Fibroblast of peridontal ligament (primary cell): ENCODE measurements at regions not wholly inside any gene's neighbourhood (a gene's known extent, or its start where the extent isn't known, plus 50 kb on each side); places are given as distances from the start of the nearest gene placed in this dataset.
A peak's percentile ranks its signal among the peaks of the same experiment; 100 is the strongest.

Experiments used
- DNase-seq: peaks from one replicate; pipeline ENCODE4 v3.0.0-alpha.2; 2010; ENCODE audit errors: extremely low read depth

DNA sequence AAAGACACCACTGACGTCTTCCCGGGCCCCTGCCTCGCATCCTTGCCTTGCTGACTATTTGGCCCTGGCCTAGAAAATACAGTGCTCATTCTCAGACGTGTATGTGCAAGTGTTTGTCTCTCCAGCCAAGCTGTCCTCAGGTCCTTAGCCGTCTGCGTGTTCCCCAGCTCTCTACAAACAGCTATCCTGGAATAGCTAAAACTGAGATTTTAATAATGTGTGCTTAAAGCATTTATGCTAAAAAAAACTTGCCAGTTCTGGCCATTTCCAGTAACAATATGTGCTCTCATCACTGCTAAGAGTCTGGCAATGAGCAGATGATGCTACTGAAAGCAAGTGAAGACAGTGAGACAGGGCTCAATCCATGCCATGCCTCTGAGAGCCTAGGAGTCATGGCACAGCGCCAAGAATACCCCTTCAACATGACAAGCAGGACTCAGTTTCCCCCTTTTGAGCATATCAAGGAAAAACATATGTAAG, 55.7 kb downstream of the IRF2BP2 start:
- DNase-seq = no peak

DNA sequence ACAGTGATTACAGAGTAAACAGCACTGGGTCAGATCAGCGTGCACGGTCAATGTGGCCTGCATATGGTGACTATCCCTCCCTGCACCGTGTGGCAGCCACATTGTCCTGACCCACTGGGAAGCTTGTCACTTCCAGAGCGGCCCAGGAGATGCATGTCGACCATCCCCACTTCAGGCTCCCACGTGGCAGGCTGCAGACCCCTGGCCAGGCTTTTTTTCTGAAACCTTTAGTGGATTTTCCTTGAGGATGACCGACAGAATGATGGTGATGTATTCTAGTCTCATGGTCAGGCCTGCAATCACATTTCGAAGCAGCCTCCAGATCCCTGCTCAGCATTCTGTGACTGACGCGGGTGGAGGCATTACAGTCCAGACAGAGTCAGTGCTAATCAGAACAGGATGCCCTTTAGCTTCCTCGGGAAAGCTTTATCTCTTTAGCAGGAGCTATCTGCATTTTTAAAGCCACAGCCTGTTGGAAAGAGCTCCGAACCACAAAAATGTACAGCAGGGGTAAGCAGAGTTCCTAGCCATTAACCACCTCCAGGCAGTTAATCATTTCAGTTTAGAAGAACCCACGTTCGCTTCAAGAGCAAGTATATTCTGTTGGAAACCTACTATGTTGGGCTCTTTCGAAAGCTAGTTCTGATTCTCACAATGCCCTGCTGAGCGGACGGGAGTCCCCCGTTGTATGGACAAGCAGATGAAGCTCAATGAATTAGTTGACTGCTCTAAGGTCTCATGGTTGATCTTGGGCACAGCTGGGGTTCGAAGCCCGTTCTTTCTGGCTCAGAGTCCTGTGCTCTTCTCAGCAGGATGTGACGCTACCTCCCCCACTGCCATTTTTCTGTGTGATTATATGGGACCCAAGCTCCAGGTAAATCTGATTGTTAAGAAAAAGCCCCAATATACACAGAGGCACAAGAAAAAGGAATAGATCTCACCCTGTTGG, 56.5 kb downstream of the IRF2BP2 start:
- DNase-seq = peak; percentile 96

DNA sequence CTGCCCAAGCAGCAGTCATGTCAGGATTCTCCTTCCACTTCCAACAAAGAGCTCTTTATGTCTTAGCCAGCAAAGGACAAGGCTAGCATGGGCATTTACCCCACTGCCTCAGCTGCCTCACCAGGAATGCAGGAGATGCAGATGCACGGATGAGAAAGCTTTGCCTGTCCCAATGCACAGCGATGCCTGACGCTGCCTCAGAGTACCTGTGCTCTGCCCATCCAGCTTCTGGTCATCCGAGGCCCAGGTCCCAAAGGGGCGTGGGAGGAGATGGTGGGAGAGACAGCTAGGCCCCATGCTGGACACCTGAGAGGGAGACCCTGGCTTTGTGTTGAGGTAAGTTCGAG, 59.0 kb downstream of the IRF2BP2 start:
- no peak for DNase-seq

DNA sequence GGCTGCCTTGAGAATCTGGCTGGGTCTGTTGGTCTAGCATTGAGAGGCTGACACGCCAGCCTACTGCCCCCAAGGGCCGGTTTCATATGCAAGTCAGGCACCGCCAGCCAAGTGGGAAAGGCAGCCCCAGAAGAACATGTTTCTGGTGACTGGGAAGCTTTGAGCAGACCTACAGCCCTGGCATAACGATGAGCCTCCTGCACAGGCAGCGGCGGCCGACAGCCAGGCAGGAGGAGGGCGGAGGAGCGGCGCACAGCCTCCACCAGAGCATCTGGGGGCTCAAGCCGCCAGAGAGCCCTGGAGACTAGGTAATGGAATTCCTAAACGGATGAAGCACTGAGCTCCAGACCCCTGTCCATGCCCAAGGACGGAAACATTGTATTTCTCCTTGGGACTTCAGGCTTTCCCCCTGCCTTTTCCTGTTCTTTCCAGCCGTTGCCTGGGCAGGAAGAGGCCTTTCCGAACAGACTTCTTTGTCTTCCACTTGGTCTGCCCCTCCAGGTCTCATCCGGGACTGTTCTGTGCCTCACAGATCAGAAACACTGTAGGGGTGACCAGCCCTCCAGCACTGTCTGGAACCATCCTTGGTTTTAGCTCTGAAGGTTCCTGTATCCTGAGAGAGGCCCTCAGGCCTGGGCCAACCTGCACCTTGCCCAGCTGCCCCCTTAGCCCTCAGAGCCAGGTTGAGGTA, 59.5 kb downstream of the IRF2BP2 start:
- DNase-seq = no peak

DNA sequence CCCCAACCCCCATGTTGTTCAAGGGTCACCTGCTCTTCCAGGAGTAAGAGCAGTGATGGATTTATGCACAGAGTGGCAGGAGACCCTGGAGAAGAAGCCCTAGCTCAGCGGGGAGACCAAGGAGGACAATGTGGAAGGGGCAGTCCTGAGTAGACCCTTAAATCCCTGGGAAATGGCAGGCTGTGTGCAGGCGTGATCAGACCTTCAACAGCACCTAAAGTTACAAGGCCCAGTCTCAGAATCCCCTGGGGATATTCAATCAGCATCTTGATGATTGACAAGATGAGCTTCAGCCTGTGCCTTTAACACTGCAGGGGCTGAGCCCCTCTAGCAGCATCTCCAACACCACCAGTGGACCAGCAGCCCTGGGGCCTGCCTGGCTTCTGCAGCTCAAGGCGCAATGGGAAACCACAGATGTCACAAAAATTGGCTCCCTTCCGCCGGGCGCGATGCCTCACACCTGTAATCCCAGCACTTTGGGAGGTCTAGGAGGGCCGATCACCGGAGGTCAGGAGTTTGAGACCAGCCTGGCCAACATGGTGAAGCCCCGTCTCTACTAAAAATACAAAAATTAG, 60.4 kb downstream of the IRF2BP2 start:
- DNase-seq = no peak

DNA sequence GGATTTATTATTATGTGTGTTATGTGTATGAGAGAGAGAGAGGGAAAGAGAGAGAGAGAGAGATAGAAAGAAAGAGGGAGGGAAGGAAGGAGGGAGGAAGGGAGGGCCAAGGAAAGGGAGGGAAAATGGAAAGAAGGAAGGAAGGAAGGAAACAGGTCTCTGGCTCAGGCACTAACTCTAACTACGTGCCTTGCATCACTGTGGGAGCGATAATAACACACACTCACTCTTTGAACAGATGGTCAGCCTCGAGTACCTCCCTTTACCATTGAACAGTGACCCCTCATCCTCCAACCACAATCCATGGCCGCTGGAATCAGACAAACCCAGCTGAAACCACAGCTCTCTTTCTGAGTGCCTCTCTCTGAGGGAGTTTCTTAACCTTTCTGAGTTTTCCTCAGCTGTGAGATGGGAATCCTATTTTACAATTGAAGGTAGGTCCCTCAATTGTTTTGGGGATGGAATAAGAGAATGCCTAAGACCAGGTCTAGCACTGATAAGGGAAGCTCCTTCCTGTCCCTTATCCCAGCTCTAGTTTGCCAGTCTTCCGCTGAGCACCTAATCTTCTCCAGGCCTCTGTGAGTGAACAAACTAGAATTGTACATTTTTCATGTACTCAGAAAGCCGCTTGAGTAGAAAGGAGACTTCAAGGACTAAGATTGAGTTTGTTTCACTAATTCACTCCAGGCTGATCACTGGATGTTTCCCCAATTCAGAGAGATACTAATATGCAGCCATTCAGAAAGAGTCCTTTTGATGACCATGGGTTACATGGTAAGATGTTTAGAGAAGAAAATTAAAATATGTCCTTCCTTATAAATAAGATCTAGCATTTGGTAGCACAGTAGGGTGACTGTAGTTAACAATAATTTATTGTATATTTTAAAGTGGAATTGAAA, 62.8 kb downstream of the IRF2BP2 start:
- peak; percentile 32 for DNase-seq

DNA sequence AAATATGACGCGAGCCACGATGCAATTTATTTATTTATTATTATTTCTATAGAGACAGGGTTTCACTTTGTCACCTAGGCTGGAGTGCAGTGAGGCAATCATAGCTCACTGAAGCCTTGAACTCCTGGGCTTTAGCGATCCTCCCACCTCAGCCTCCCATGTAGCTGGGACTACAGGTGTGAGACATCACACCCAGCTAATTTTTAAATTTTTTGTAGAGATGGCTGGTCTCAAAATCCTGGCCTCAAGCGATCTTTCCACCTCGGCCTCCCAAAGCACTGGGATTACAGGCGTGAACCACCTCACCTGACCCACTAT, 63.6 kb downstream of the IRF2BP2 start:
- no peak for DNase-seq

DNA sequence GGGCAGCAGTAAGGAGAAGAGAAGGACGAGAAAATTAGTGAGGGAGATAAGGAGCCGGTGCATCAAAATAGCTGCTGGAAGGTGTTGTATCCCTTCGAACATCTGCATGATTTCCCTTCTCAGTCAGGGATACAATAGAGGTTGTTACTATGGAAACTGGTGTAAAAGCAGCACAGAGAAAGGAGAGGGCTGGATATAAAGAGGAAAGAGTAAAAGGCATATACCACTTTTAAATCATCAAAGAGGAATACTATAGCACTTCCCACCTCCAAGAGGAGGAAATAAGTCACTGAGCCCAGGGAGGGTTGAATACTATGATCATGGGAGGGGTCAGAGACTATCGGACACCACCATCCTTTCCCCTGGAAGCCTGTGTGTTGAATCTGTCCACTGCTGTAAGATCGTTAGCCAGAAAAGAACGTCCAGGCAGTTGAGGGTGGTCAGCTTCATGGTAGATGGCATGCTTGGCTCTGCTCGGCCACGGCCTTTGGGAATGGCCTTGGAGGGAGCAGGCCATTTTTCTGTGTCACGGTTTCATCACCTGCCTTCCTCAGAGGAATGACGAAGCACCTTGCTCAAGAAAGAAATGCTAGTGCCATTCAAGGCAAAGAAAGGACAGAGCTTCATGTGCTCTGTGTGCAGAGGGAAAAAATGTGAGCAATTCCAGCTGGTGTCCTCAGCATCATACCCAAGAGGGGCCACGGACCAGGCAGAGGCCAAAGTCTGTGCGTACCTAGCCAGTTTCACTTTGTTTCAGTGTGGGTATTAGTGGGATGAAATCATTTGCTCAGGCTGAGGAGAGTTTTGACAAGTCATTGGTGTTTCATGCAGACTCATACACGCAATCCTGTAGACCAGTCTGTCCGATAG, 64.2 kb downstream of the IRF2BP2 start:
- DNase-seq = no peak

DNA sequence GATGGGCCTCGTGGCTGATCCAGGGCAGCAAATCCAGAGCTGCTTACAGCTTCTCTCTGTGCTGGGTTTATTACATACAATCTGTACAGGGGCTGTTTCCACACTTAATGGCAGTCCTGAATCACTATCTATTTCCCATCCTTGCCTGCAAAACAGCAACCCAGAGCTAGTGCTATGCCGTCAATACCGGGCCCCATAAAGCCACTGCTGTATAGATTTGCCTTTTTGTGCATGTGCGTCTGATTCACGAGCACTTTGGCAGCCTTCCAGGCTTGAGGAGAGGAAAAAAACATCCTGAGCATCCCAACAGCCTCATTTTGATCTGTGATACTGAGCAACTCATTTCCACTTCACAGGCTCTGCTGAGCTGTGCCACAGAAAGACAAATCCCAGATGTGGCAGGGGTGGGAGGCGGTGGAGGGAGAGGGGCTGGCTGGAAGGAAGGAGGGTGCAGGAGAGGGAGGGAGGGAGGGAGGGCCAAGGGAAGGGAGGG, 65.2 kb upstream of the TARBP1 start:
- peak; percentile 96 for DNase-seq

DNA sequence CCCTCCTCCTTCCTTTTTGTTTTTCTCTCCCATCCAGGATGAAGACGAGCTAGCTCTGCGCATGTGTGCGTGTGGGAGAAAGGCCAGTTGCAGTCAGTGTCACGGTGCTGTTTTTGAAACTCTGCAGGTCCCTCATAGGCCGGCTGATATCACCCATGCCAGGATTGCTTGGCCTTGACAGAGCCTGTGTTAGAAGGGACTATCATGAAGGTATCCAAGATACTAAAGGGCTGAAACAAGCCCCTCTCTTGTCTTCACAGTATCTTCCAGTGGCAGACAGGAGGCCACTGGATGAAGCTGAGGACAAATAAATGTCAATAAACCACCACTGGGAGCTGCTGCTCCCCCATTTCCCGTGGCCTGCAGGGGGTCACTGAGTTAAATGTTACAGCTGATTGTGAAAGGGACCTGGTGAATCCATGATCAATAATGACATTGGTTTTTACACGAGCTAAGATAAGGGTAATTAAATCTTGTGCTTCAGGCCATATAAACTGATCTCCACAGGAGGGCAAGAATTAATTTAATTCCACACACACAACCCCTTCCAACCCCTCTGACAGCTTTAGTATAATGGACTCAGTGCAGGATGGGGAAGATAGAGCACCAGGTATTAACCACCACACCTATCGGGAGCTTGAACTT, 64.6 kb upstream of the TARBP1 start:
- no peak for DNase-seq

DNA sequence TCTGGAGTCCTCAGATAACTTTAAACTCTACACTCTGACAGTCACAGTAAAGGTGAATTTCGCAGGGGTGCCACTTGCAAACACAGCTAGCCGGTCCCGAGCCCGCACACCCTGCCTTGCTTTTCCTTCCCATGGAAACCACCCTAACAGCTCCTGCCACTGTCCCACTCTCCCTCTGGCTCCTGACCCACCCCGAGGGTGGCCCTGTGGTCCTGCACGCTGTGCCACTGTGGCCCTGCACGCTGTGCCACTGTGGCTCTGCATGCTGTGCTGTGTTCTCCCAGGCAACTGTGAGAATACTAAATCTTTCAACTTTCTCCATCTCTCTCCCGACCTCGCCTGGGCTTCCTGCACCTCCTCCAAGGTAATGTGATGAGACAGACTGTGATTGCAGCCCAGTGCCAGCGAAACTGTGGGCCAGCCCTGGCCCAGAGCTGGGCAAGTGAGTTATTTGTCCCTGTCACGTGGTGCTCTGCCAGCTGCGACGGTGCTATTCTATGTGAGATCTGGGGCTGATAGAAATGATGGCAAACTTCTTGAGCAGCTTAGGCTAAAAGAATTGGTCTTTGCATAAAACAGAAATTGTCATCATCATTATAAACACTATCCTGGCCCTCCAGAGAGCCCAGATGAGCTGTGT, 63.4 kb upstream of the TARBP1 start:
- no peak for DNase-seq

DNA sequence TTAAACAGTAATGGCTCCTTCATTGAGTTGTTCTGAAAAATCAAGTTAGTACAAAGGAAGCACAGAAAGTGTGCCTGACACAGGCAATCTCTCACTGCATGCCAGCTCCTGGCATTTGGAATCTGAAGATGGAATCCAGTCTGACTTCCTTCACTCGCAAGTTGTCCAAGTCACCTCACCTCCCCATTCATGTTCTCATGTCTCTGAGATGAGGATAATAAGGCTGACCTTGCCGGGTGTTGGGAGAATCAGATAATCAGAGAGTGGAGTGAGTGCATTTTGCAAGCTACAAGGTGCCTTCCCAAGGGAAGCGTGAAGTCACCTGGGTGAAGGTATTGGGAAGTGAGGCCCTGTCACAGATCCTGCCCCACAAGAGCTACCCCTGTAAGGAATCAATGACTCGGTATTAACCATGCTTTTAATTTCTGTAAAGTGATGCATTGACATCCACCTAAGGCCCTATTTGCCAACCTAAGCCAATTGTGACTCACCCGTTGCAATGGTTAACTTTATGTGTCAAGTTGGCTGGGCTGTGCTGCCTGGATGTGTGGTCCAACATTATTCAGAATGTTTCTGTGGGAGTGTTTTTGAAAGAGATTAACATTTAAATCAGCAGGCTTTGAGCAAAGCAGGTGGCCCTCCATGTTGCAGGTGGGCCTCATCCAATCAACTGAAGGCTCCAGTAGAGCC, 62.5 kb upstream of the TARBP1 start:
- DNase-seq = peak; percentile 53

DNA sequence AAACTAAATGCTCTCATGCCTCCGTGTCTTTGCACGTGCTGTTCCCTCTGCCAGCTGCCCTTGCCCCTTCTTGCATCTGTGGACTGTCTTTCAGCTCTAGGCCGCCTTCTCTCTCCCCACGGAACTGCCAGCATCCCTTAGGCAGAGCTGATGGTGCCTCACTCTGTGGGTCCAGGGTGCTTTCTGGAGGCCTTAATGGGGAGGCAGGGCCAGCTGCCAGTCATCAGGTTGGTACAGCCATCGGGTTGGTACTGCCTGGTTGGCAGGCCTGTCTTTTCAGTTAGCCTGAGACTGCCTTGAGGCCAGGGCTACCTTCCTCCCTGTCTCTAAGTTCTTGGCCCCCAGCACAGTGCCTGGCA, 61.4 kb upstream of the TARBP1 start:
- DNase-seq = no peak

DNA sequence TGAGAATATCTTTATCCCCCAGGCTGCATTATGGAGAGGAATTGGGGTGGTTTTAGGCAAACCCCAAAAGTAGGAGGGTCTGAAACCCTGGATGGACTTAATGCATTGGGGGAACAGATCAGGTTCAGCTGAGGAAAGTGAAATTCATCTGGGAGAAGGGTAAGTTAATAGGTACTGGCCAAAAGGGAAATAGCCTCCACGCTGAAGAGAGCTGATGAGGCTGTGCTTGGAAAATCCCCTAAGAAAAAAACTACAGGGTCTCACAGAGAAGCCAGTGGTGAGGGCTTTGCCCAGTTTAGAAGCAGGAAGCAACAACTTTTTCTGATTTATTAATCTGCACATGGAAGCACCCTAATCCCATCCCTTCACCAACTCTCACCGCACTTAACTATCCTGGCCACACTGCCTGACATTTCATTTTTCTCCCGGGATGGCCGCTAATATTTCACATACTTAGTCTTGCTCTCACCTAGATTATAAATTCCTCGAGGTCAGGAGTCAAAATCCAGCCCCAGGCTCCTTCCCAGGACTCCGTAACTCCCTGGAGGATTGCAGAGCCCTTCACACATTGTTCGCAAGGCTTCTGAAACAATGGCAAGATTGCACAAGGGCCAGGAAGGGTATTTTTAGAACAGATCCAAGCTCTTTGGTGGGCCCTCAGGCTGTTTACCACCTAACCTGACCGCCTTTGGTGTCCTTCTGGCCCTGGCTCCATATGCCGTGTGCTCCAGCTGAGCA, 60.9 kb upstream of the TARBP1 start:
- DNase-seq = no peak

DNA sequence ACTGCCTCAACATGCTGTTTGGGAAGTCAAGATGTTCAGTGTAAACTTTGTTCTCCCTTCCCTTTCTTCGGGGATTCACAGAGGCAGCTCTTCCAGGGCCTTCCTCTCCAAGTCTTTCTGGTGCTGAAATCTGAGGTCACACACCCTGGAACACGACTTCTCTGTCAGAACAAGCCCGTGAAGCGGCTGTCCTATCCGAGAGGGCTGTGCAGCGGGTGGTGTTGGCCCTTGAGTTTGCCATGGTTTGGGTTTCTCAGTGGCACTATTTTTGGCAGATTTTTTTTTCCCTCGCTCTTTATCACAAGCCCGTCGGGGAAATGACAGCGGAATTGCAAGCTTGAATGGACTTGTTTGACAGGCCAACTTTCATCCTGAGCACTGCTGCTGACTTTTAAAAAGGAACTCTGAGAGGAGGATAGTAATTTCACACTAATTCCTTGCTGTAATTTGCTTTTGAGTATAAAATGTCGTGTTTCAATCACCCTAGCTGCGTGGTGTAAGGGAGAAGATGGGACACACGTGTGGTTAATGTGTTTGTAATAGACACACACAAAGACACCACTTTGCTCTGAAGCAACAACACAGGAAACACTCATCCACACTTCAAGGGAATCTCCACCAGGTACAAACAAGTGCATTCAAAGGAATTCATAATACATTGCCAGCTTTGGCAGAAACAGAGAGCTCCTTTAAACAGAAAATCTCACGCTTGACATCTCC, 60.1 kb upstream of the TARBP1 start:
- DNase-seq = no peak

DNA sequence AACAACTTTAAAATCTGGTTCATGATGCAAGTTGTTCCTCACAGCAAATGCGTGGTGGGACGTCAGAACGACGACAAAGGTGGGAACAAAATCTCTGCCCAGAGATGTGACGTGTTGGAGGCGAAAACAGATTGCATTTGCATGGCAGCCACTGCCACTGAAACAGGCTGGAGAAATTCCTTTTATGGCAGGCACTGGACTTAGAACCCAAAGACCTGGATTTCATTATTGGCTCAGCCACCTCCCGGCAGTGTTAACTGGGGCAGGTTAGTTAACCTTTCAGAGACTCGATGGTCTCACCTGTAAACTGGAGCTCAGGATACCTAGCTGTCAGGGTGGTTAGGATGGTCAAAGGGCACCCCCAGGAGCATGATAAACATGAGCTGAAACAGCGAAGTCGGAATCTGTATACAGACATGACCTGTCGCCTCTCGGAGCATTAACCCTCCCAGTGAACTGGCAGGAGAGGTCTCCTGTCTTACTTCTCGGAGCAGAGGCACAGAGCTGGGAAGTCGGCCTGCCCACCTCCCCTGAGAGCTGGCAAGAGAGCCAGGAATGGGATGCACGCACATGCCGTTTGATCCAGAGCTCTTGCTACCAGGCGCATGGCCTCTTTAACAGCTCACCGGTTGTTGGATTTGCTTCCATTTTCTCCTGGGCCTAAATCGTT, 59.2 kb upstream of the TARBP1 start:
- no peak for DNase-seq

DNA sequence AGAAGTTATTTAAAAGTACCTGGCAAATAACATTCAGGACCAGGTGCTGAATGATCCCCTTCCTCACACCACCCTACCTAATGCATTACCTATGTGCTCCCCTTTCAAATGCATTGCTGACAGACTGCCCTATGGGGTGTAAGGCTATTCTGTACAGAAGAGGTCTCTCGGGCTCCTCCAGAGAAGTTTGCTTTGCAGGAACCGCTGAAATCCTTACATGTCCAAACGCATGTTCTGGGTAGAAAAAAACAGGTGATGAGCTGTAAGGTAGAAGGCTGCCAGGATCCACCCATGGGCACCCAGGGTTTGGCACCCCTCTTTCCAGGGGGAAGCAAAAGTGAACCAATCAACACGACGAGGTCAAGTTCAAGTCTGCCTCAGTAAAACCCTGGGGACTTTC, 58.3 kb upstream of the TARBP1 start:
- DNase-seq = no peak
